HepG2 (cell line): ENCODE measurements at regions not wholly inside any gene's neighbourhood (a gene's known extent, or its start where the extent isn't known, plus 50 kb on each side); places are given as distances from the start of the nearest gene placed in this dataset.
A peak's percentile ranks its signal among the peaks of the same experiment; 100 is the strongest.

ENCODE experiments used
- CCDC6 ChIP-seq: sonication (generic); formaldehyde crosslinking; IDR thresholded peaks from 2 replicates; pipeline ENCODE4 v1.8.1; 2022; ENCODE audit warnings: mild to moderate bottlenecking, missing genetic modification reagents, moderate library complexity
- FOSL1 ChIP-seq: sonication (generic); formaldehyde crosslinking; IDR thresholded peaks from 2 replicates; pipeline ENCODE4 v1.9.0; 2021; ENCODE audit warnings: missing genetic modification reagents, borderline replicate concordance
- GATA4 ChIP-seq: sonication (generic); IDR thresholded peaks from 2 replicates; pipeline ENCODE4 v1.6.1; 2016; ENCODE audit warnings: antibody characterized with exemption, low read depth, borderline replicate concordance
- HINFP ChIP-seq: sonication (generic); formaldehyde crosslinking; IDR thresholded peaks from 2 replicates; pipeline ENCODE4 v1.4.0; 2020; ENCODE audit warnings: low read depth, mild to moderate bottlenecking, missing genetic modification reagents
- KLF11 ChIP-seq: IDR thresholded peaks from 2 replicates; pipeline ENCODE4 v1.6.1; 2016; ENCODE audit warnings: missing compliant biosample characterization
- MAFG ChIP-seq: sonication (generic); formaldehyde crosslinking; IDR thresholded peaks from 2 replicates; pipeline ENCODE4 v1.5.1; 2020; ENCODE audit warnings: mild to moderate bottlenecking, missing genetic modification reagents
- MZF1 ChIP-seq: sonication (generic); formaldehyde crosslinking; IDR thresholded peaks from 2 replicates; pipeline ENCODE4 v1.8.1; 2023; ENCODE audit warnings: mild to moderate bottlenecking, missing genetic modification reagents, borderline replicate concordance
- NFRKB ChIP-seq: fragments of 450-650 bp; IDR thresholded peaks from 2 replicates; pipeline ENCODE4 v1.6.1; 2017
- RBAK ChIP-seq: sonication (generic); formaldehyde crosslinking; IDR thresholded peaks from 2 replicates; pipeline ENCODE4 v1.5.1; 2020; ENCODE audit warnings: mild to moderate bottlenecking, missing genetic modification reagents
- REL ChIP-seq: sonication (generic); formaldehyde crosslinking; conservative IDR thresholded peaks from 2 replicates; pipeline ENCODE4 v1.8.0; 2022; ENCODE audit warnings: mild to moderate bottlenecking, missing genetic modification reagents, moderate library complexity
- REXO4 ChIP-seq: sonication (generic); formaldehyde crosslinking; IDR thresholded peaks from 2 replicates; pipeline ENCODE4 v1.8.0; 2022; ENCODE audit warnings: missing genetic modification reagents, mild to moderate bottlenecking, borderline replicate concordance
- SKI ChIP-seq: fragments of 450-650 bp; IDR thresholded peaks from one replicate; pipeline ENCODE4 v1.6.1; 2018; ENCODE audit warnings: mild to moderate bottlenecking; ENCODE audit not compliant: partially characterized antibody
- SKIL ChIP-seq: sonication (generic); formaldehyde crosslinking; IDR thresholded peaks from 2 replicates; pipeline ENCODE4 v1.8.0; 2022; ENCODE audit warnings: missing genetic modification reagents, mild to moderate bottlenecking, moderate library complexity, borderline replicate concordance
- SP140L ChIP-seq: sonication (generic); formaldehyde crosslinking; IDR thresholded peaks from 2 replicates; pipeline ENCODE4 v1.4.0; 2020; ENCODE audit warnings: missing genetic modification reagents, borderline replicate concordance
- U2AF1 ChIP-seq: fragments of 200-400 bp; formaldehyde crosslinking; optimal IDR thresholded peaks from 2 replicates; pipeline ENCODE3; 2017; ENCODE audit warnings: mild to moderate bottlenecking, low read depth, low read length
- XRCC5 ChIP-seq: fragments of 200-400 bp; formaldehyde crosslinking; optimal IDR thresholded peaks from 2 replicates; pipeline ENCODE3; 2017; ENCODE audit warnings: mild to moderate bottlenecking, low read length
- YEATS4 ChIP-seq: sonication (generic); formaldehyde crosslinking; IDR thresholded peaks from 2 replicates; pipeline ENCODE4 v1.4.0; 2020; ENCODE audit warnings: missing genetic modification reagents, borderline replicate concordance
- ZBTB43 ChIP-seq: sonication (generic); formaldehyde crosslinking; conservative IDR thresholded peaks from 2 replicates; pipeline ENCODE4 v1.4.0; 2020; ENCODE audit warnings: missing genetic modification reagents
- ZNF263 ChIP-seq: sonication (generic); formaldehyde crosslinking; IDR thresholded peaks from 2 replicates; pipeline ENCODE4 v1.4.0; 2020; ENCODE audit warnings: missing genetic modification reagents
- ZNF276 ChIP-seq: sonication (generic); formaldehyde crosslinking; IDR thresholded peaks from 2 replicates; pipeline ENCODE4 v1.4.0; 2020; ENCODE audit warnings: mild to moderate bottlenecking, low read depth, missing genetic modification reagents
- ZNF33A ChIP-seq: sonication (generic); formaldehyde crosslinking; IDR thresholded peaks from 2 replicates; pipeline ENCODE4 v1.5.1; 2020; ENCODE audit warnings: missing genetic modification reagents, mild to moderate bottlenecking, moderate library complexity, borderline replicate concordance
- ZNF7 ChIP-seq: IDR thresholded peaks from 2 replicates; pipeline ENCODE4 v1.6.1; 2016; ENCODE audit warnings: missing biosample characterization, missing genetic modification reagents
- ZNF703 ChIP-seq: sonication (generic); formaldehyde crosslinking; IDR thresholded peaks from 2 replicates; pipeline ENCODE4 v1.5.1; 2020; ENCODE audit warnings: missing genetic modification reagents, mild to moderate bottlenecking, moderate library complexity, borderline replicate concordance
- ZNF773 ChIP-seq: sonication (generic); formaldehyde crosslinking; IDR thresholded peaks from 2 replicates; pipeline ENCODE4 v1.4.0; 2020; ENCODE audit warnings: missing genetic modification reagents, borderline replicate concordance

- no peak for TF ChIP-seq SKIL (CRISPR knock-in tag)
- TF ChIP-seq REL (CRISPR knock-in tag): no peak
- no peak for TF ChIP-seq SP140L (CRISPR knock-in tag)
- TF ChIP-seq FOSL1 (CRISPR knock-in tag): no peak
- TF ChIP-seq GATA4: no peak
- TF ChIP-seq ZBTB43 (CRISPR knock-in tag): no peak
- TF ChIP-seq MAFG (CRISPR knock-in tag): no peak
- TF ChIP-seq ZNF773: no peak
- TF ChIP-seq REXO4 (CRISPR knock-in tag): no peak
- no peak for TF ChIP-seq YEATS4
- TF ChIP-seq RBAK (CRISPR knock-in tag): no peak
- no peak for TF ChIP-seq XRCC5
- TF ChIP-seq KLF11 (CRISPR knock-in tag): no peak
- TF ChIP-seq ZNF7: no peak
- no peak for TF ChIP-seq ZNF703 (CRISPR knock-in tag)
- no peak for TF ChIP-seq ZNF263
- TF ChIP-seq U2AF1: no peak
- TF ChIP-seq ZNF276 (CRISPR knock-in tag): no peak
- no peak for TF ChIP-seq MZF1
- peak; percentile 20 for TF ChIP-seq SKI
- no peak for TF ChIP-seq HINFP (CRISPR knock-in tag)
- TF ChIP-seq CCDC6: no peak
- no peak for TF ChIP-seq NFRKB
- TF ChIP-seq ZNF33A: no peak
Measured at GRCh38 chr12:115313929-115314328, 630.0 kb upstream of the TBX3 start (continued).
